ENCODE measurements at regions not wholly inside any gene's neighbourhood (a gene's known extent, or its start where the extent isn't known, plus 50 kb on each side); places are given as distances from the start of the nearest gene placed in this dataset.

- no peak for DNase-seq (ENCODE audit: low read depth in 1 of 2, low spot score in 1 of 2)
- Histone ChIP-seq H3K4me3 (replicated peaks; ENCODE audit: insufficient read depth, low read length) (no peak overlapping the region), H3K27me3 (ENCODE audit: insufficient read depth, poor library complexity, severe bottlenecking) (no peaks in the 10 kb centered on the region), H3K27ac (replicated peaks) (no peak overlapping the region)
- TF ChIP-seq REST (IDR thresholded peaks at IDR 0.05; ENCODE audit: insufficient replicate concordance, low read depth) (no peak), POLR2AphosphoS5 (IDR thresholded peaks at IDR 0.05; ENCODE audit: low read depth) (no peak), SPI1 (IDR thresholded peaks at IDR 0.05; ENCODE audit: borderline replicate concordance, low read depth) (no peak), GABPA (IDR thresholded peaks at IDR 0.05; ENCODE audit: low read depth) (no peak), CTCF (IDR thresholded peaks at IDR 0.05; ENCODE audit: insufficient read depth, low read length) (no peak)
These were observed 50.6 kb upstream of the USPL1 start for GRCh38 chr13:30567072-30567471.

All from HL-60 (cell line).